A673 (cell line): ENCODE measurements at regions not wholly inside any gene's neighbourhood (a gene's known extent, or its start where the extent isn't known, plus 50 kb on each side); places are given as distances from the start of the nearest gene placed in this dataset.

Experiments
- BruUV-seq: library from RNA; stranded (reverse); fragments of 400-500 nt; replicated peaks from 2 replicates; lab custom pipeline; 2021; lab: Mats Ljungman, UMichigan
- CTCF ChIA-PET: fragments of 300-600 bp; sonication (Branson Sonifier 250); formaldehyde crosslinking; loops from one replicate; lab custom pipeline; 2022; ENCODE audit warnings: antibody characterized with exemption; lab: Charles Lee
- POLR2A ChIA-PET: fragments of 300-600 bp; sonication (Branson Sonifier 250); formaldehyde crosslinking; loops from one replicate; lab custom pipeline; 2022; ENCODE audit warnings: antibody characterized with exemption; ENCODE audit not compliant: low non-redundant PET; lab: Charles Lee
- DNase-seq: peaks from one replicate; pipeline ENCODE4 v3.0.0-alpha.2; 2015; ENCODE audit warnings: low spot score
- H3K27ac ChIP-seq: fragments of 200-600 bp; sonication (generic); 2 replicates; pipeline ENCODE4 v1.5.1; 2016; ENCODE audit warnings: mixed run types, low read depth, mild to moderate bottlenecking, mixed read lengths, antibody characterized with exemption, low read length; ENCODE audit not compliant: poor library complexity, severe bottlenecking
- H3K27me3 ChIP-seq: fragments of 200-600 bp; sonication (generic); replicated peaks from 2 replicates; pipeline ENCODE4 v1.6.1; 2017; ENCODE audit warnings: mixed run types, low read depth, mild to moderate bottlenecking, mixed read lengths, antibody characterized with exemption, low read length; ENCODE audit not compliant: insufficient read depth, poor library complexity
- H3K36me3 ChIP-seq: fragments of 200-600 bp; sonication (generic); 2 replicates; pipeline ENCODE4 v1.6.1; 2016; ENCODE audit warnings: mixed run types, mild to moderate bottlenecking, mixed read lengths, antibody characterized with exemption, low read length; ENCODE audit not compliant: insufficient read depth, poor library complexity, severe bottlenecking
- H3K4me1 ChIP-seq: fragments of 200-600 bp; sonication (generic); 2 replicates; pipeline ENCODE4 v1.6.1; 2017; ENCODE audit warnings: mixed run types, mild to moderate bottlenecking, mixed read lengths, antibody characterized with exemption, low read length; ENCODE audit not compliant: insufficient read depth, poor library complexity, severe bottlenecking
- H3K4me3 ChIP-seq: fragments of 200-600 bp; sonication (generic); 2 replicates; pipeline ENCODE4 v1.5.1; 2016; ENCODE audit warnings: low read depth, mixed run types, mild to moderate bottlenecking, mixed read lengths, low read length; ENCODE audit not compliant: poor library complexity, severe bottlenecking
- H3K9me3 ChIP-seq: fragments of 200-600 bp; sonication (generic); 2 replicates; pipeline ENCODE4 v1.6.1; 2016; ENCODE audit warnings: mixed run types, low read depth, mild to moderate bottlenecking, mixed read lengths, antibody characterized with exemption, low read length; ENCODE audit not compliant: poor library complexity, severe bottlenecking
- EZH2 ChIP-seq: fragments of 200-600 bp; sonication (generic); IDR thresholded peaks from 2 replicates; pipeline ENCODE4 v1.6.1; 2017; ENCODE audit warnings: borderline replicate concordance, low read depth, mild to moderate bottlenecking, mixed read lengths, antibody characterized with exemption, low read length; ENCODE audit not compliant: poor library complexity, severe bottlenecking
- intact Hi-C: fragments of 100-400 bp; cut with micrococcal nuclease; formaldehyde crosslinking; loops from one replicate; pipeline ENCODE4 v1.10.0; 2022; ENCODE audit not compliant: unreplicated experiment
- TF ChIP-seq, protein P1 (sequence below): fragments of 300-800, 200-600 bp; sonication (generic); conservative IDR thresholded peaks from 2 replicates; pipeline ENCODE4 v1.5.1; 2017; ENCODE audit warnings: low read depth, mild to moderate bottlenecking, antibody characterized with exemption, low read length, moderate library complexity, mixed read lengths

DNA sequence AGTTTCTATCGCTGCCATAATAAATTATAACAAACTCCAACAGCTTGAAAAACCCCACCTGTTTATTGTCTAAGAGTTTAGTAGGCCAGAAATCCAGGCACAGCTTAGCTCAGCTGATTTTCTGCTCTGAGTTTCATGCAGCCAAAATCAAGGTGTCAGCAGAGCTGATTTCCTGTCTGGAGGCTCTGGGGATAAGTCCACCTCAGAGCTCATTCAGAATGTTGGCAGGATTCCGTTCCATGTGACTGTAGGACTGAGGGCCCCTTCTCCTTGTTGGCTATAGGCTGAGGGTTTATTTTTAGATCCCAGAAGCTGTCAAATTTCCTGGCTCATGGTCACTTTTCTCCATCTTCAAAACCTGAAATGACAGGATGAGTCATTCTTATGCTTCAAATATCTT, 91.6 kb upstream of the CHODL start:
- CTCF ChIA-PET = no interaction called here
- intact Hi-C loops = no loop called here
- POLR2A ChIA-PET = no interaction called here

DNA sequence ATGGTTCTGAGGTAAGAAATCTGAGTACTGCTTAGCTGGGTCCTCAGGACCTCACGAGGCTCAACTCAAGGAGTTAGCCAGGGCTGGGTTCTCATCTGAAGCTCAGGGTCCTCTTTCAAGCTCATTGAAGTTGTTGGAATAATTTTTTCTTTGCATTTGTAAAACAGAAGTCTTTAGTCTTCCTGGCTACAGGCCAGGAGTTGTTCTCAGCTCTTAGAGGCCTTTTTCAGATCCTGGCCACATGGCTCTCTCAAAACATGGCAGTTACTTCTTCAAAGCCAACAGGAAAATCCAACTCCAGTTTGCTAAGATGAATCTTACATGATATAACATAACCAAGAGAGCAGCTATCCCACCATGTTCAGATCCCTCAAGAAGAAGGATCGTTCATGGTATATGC, 92.3 kb upstream of the CHODL start:
- Histone ChIP-seq H3K4me3 (no peak overlapping the region), H3K36me3 (no peaks in the 10 kb centered on the region), H3K27me3 (no peaks in the 10 kb centered on the region), H3K9me3 (no peaks in the 10 kb centered on the region), H3K4me1 (no peaks in the 10 kb centered on the region), H3K27ac (no peak overlapping the region)
- ChIA-PET CTCF (no interaction called here), POLR2A (no interaction called here)
- intact Hi-C loops = no loop called here
- no TSS peak for BruUV-seq
- TF ChIP-seq, protein P1, sequence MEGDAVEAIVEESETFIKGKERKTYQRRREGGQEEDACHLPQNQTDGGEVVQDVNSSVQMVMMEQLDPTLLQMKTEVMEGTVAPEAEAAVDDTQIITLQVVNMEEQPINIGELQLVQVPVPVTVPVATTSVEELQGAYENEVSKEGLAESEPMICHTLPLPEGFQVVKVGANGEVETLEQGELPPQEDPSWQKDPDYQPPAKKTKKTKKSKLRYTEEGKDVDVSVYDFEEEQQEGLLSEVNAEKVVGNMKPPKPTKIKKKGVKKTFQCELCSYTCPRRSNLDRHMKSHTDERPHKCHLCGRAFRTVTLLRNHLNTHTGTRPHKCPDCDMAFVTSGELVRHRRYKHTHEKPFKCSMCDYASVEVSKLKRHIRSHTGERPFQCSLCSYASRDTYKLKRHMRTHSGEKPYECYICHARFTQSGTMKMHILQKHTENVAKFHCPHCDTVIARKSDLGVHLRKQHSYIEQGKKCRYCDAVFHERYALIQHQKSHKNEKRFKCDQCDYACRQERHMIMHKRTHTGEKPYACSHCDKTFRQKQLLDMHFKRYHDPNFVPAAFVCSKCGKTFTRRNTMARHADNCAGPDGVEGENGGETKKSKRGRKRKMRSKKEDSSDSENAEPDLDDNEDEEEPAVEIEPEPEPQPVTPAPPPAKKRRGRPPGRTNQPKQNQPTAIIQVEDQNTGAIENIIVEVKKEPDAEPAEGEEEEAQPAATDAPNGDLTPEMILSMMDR = no peak
- TF ChIP-seq EZH2 = no peak
- DNase-seq = no peak

More for the DNA sequence above, 91.6 kb upstream of the CHODL start:
- Histone ChIP-seq H3K27ac (no peak overlapping the region), H3K36me3 (no peaks in the 10 kb centered on the region), H3K27me3 (no peaks in the 10 kb centered on the region), H3K9me3 (no peaks in the 10 kb centered on the region), H3K4me1 (no peaks in the 10 kb centered on the region), H3K4me3 (no peak overlapping the region)
- TF ChIP-seq, protein P1 = no peak
- TF ChIP-seq EZH2 = no peak
- BruUV-seq = no TSS peak
- DNase-seq = peak; percentile 5

DNA sequence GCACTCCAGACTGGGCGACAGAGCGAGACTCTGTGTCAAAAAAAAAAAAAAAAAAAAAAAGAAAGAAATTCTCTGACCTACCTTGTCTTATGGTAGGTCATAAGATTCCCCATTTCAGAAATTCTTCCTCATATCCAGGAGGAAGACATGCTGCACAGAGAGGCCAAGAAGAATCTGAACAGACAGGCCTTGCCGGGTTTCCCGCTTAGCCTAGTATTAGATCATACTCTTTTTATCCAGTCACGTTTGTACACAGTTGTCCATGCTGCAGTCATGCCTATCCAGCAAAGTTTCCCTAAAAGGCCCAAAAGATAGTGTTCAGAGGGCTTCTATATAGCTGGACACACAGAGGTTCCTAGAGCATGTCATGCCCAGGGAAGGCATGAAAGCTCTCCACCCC, 93.6 kb upstream of the CHODL start:
- DNase-seq = no peak
- Histone ChIP-seq H3K27ac (no peak overlapping the region), H3K9me3 (no peaks in the 10 kb centered on the region), H3K27me3 (no peaks in the 10 kb centered on the region), H3K36me3 (no peaks in the 10 kb centered on the region), H3K4me1 (no peaks in the 10 kb centered on the region), H3K4me3 (no peak overlapping the region)
- intact Hi-C loops = no loop called here
- TF ChIP-seq EZH2 = no peak
- TF ChIP-seq, protein P1 = no peak
- POLR2A ChIA-PET = no interaction called here
- no TSS peak for BruUV-seq
- CTCF ChIA-PET = no interaction called here
